ENCODE measurements at regions not wholly inside any gene's neighbourhood (a gene's known extent, or its start where the extent isn't known, plus 50 kb on each side); places are given as distances from the start of the nearest gene placed in this dataset.

DNA sequence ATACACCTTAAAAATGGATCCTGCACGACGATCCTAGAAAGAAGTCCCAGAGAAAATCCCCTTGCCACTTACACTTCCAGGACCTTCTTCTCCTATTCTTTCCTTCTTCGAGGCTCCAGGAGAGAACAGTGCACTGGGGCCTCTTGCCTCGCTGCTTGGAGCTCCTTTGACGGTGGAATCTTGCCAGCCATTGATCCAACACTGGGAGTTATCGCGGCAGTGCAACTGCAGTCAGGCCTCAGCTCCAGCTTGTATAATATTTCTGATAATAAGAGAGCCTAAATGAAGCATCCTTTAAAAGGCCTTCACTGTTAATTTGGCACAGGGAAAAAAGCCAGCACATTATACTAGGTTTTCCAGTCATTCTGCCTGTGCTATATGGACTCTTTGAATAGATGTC is 216.9 kb upstream of the PARD3B start:
- DNase-seq (ENCODE audit: low read depth) = no peak

DNA sequence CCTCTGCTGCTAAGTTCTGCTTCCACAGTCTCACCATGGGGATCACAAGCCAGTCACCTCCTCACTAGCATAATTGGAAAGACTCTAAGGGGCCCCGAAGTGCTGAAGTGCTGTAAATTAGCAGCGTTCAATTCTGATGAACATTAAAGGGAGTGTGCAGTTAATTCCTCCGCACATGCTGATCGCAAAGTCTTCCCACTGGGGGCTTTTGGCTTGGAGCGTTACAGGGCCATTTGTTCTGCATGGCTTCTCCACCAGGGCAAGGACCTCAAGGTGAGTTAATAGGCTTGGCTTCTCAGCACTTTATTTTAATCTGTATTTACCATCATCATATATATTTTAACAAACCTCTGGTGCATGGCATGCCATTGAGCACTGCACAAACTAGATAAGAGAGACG is 216.3 kb upstream of the PARD3B start:
- no peak for DNase-seq (ENCODE audit: low read depth)

DNA sequence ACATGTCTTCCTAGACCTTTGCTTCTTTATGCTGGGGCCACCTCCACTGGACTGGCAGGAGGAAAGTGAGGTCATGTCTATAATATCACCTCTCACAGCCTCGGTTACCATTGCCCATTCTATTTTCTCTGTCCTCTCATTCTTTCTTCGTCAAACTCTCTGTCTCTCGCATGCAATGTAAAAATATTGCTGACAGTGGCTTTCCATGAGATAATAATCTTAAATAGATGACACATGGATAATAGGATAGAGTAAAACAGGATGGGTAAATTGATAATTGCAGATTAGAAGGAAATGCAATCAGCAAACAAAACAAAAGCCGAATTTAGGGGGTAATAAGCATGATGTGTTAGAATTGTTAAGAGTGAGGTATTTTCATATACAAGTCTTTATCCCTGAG is 215.7 kb upstream of the PARD3B start:
- DNase-seq (ENCODE audit: low read depth) = no peak

DNA sequence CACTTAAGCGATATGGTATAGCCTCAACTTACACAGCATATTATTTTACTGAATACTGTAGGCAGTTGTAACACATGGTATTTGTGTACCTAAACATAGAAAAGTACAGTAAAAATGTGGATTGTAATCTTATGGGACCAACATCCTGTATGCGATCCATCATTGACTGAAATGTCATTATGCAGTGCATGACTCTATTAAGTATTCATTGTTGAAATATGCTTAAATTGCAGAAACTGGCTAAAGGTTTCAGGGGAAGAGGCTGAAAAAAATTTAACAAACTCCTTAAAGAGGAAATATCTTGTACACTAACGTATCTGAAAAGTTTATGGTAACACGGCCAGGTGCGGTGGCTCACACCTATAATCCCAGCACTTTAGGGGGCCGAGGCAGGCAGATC is 214.1 kb upstream of the PARD3B start:
- DNase-seq (ENCODE audit: low read depth) = no peak

DNA sequence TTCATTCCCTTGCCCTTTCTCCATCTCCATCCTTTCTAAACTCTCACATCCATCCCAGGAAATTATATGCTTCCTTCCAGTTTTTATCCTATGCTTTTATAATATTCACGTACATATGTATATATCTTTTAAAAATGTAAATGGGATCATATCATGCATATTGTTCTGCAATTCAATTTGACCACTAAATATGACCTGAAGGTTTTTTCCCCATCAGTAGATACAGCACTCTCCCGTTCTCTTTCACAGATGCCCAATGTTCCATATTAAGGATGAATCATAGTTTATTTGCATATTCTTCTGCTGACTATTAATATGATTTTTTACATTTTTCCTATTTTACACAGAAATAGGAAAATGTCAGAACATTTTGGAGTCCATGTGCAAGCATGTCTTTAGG is 213.3 kb upstream of the PARD3B start:
- DNase-seq (ENCODE audit: low read depth) = no peak

DNA sequence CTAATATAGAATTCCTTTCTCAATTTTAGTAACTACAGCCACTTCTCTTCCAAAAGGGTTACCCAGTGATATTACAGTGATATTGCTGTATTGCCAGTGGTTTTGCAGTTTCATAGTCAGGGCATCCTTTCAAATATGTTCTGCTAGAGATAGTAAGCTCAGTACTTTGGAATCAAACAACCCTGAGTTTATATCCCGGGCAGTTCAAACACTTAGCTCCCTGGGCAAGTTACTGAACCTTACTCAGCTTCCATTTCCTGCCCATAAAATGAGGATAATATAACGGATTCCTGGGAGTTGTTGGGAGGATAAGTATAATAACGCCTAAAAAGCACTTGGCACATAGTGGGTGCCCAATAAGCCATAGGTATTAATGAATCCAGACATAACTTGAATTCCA is 212.6 kb upstream of the PARD3B start:
- DNase-seq (ENCODE audit: low read depth) = no peak

DNA sequence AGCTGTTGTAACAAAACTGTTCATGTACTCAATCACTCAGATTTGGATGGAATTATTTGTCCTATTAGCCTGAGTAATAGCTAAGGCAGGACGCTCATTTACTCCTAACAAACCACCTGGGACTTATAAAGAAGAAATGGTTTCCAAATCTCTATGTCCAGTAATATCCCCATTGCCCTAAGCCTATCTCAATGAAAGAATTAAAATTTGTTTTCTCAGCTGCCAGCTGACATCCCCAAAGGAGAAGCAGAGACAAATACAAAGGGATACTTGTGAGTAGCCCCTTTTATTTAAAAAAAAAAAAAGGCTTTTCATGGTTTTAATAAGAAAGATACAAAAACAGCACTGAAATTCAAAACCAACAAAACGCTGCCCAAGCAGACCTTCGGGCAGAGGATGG is 211.4 kb upstream of the PARD3B start:
- no peak for DNase-seq (ENCODE audit: low read depth)

DNA sequence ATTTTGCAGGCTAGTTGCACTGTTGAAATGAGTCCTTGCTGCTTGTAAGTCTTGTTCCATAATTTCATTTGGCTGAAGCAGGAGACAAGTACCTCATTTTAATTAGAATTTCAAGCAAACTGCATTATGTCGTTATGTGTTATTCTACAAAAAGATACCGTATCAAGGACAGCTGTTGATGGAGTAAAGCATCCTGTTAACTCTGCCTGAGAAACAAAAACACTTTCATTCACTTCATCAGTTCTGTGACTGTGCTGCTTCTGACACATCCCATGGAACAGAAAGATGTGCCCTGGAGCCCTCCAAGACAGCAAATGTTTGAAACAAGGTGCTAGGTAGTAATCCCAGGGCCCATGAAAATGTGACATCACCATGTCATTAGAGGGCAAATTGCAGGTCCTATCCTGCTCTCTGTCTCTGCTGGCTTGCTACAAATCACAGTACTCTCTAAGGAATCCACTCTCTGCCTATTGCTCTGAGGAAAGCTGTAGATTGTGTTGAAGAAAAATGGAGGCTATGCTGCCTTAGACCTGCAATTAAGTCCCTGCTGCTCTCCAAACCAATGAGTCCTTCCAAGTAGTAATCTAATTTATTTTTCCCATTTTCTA is 209.7 kb upstream of the PARD3B start:
- DNase-seq (ENCODE audit: low read depth) = no peak

DNA sequence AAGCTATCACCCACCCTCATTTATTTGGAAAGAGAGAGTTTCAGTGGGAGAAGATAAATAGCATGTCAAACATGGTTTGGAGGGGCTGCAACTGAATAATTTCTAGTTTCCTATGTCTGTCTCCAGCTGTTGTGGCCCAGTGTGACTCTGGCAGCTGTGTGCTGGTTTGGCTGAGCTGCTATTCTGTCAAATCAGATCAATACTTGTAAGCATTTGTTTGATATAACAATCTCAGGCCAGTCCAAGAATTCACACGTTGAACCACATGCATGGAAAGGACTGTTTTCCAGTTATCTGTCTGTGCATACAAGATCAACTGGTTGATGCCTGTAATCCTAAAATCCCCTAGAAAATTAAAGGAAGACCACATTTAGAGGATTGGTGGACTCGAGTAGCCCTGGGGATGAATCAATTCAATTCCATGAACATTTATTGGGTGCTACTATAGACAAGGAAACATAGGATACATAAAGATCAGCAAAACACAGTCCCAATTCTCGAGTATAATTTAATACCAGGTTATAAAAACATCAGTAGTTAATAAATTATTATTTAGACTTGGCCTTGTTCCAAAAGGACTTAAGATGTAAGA is 209.0 kb upstream of the PARD3B start:
- no peak for DNase-seq (ENCODE audit: low read depth)

DNA sequence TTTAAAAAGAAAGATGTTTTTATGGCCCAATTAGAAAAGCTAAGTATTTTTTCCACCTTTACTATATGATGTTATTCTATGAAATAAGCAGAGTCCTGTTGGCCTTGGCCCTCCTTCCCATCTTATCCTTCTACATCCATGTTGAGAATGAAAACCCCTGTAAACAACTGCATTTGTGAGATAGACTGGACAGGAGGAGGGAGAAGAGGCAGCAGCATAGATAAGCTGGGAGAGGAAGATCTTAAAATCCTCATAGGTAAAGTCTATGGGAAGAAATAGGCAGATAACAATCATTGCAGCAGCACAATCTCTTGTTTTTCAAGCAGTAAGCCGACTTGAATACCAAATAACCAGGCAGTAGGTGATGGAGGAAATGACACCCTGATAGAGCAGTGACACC is 207.6 kb upstream of the PARD3B start:
- no peak for DNase-seq (ENCODE audit: low read depth)

DNA sequence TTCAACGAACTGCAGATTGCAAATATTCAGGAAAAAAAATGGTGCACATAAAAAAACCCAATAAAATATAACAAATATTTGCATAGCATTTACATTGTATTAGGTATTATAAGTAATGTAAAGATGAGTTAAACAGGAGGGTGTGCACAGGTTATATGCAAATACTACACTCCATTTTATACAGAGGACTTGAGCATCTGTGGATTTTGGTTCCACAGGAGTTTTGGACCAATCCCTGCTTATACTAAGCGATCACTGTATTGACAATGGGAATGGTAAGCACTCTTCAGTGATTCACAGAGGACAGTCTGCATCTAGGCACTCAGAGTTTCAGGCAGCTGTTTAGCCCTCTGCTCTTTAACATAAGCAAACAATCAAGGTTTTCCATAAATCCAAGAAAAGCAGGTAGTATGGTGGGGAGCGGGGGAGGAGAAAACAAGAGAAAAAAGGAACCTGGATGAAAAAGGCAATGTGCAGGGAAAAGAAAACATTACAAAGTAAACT is 206.0 kb upstream of the PARD3B start:
- no peak for DNase-seq (ENCODE audit: low read depth)

DNA sequence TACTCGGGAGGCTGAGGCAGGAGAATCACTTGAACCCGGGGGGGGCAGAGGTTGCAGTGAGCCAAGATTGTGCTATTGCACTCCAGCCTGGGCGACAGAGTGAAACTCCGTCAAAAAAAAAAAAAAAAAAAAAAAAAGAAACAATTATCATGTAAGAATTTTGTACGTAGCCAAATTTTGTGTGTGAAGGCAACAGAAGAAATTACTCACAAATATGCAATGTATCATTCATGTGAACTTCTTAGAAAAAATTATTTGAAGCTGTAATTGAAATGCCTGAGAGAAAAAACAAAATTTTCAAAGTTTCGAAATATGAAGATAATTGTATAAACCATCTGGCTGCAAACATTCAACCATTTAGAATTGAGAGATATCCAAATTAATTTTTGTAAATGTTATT is 204.8 kb upstream of the PARD3B start:
- DNase-seq (ENCODE audit: low read depth) = no peak

DNA sequence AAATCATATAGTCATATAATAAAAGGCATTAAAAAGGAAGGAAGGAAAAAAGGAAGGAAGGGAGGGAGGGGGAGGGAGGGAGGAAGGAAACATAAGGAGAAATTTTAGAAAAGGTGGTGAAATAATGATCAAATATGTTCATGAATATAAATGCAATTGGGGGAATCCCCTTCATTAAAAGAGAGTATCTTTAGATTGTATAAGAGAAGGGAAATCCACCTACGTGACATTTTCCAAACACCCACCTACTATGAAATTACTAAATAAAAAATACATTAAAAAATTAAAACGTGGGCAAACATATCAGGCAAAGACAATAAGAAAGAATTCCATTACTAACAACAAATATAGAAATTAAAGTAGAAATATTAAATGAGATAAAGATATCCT is 203.4 kb upstream of the PARD3B start:
- DNase-seq (ENCODE audit: low read depth) = no peak

DNA sequence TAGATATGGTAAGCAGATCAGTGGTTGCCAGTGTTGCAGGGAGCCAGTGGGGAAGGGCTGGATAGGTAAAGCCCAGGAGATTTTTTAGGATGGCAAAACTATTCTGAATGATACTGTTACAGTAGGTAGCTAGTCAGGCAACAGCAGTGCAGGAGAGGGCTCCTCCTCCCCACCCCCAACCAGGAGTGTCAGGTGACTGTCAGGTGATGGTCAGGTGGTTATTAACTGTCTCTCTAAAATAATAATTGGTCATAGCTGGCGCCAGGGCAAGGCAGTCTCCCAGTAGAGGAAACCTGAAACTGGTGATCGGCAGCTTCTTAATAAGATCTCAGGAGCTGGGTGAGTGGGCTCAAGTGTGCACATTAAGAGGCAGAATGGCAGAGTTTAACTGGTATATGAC is 201.6 kb upstream of the PARD3B start:
- no peak for DNase-seq (ENCODE audit: low read depth)

DNA sequence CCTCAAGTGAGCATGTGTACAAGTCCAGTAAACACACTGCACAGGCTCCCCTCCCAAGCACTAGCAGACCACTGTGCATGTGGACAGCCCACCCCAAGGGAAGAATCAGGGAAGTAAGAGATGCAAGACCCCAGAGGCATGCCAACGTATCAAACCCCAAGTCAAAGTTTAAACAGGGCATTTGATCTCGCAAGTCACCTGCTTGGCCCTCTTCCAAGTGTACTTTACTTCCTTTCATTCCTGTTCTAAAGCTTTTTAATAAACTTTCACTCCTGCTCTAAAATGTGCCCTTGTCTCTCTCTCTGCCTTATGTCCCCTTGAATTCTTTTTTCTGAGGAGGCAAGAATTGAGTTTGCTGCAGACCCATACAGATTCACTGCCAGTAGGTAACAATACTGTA is 201.2 kb upstream of the PARD3B start:
- DNase-seq (ENCODE audit: low read depth) = no peak

DNA sequence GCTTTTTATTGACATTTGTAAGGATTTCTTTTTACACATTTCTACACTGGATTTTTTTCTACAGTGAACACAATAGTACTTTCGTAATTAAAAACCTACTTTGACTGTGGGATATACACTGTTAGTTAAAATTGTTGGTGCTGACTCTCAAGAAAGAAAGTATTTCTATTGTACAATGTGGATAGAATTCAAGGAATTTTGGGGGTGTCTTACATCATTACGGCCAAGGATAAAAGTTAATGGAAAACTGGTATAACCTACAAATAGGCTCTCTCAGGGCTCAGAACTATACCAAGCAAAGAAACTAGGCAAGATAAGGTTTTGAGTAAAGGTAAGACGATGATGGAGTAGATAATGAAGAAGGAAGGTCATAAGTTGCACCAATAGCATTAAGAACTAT is 198.4 kb upstream of the PARD3B start:
- DNase-seq (ENCODE audit: low read depth) = no peak

DNA sequence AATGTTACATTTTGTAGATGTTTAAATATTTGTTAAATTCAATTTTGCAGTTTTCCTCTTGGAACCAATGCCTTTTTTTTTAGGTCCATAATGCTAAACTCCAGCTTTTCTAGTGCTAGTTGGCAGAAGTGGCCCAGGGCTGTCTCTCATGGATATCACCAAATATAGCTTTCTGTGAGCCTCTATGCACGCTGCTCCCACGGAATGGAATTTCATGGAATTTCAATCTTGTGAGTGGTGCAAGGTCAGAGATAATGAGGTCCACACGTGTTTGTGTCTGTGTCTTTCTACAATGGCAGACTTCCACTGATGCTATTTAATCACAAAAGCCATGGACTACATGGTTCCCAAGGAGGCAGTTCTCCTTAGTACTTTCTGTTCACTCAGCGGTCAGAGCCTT is 191.5 kb upstream of the PARD3B start:
- DNase-seq (ENCODE audit: low read depth) = no peak

DNA sequence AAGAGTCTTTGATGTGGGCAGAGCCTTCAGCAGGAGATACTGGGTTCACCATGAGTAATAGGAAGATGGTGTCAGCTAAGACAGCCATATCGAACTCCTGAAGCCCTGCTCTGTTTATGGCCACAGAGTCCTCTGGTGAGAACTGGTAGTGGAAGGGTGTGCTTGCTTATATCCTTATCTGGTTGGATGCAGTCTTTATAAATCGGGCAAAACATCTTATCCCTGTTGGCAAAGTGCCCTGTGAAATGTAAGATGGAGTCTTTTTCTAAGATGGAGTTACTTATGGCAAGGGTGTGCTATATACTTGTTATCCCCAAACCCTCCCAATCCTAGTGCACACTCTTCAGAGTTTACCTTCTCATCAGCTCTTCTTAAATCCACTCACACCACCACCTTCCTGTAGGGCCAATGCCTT is 190.8 kb upstream of the PARD3B start:
- no peak for DNase-seq (ENCODE audit: low read depth)

DNA sequence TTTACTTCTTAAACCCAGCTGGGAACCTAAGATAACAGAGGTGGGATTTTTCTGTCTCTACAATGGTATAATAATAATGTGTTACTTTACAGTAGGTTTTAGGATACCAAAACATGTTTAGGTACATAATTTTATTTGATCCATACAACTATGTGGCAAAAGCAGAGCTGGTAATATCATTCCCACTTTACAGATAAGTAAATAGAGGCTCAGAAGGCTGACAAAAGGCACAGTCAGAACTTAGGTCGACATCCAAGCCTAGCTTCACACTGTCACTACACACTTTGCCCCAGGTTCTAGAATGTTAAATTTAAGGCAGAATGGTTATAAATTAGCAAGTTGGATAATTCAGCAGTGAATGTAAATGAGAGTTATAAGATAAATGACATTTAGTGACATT is 189.6 kb upstream of the PARD3B start:
- no peak for DNase-seq (ENCODE audit: low read depth)

DNA sequence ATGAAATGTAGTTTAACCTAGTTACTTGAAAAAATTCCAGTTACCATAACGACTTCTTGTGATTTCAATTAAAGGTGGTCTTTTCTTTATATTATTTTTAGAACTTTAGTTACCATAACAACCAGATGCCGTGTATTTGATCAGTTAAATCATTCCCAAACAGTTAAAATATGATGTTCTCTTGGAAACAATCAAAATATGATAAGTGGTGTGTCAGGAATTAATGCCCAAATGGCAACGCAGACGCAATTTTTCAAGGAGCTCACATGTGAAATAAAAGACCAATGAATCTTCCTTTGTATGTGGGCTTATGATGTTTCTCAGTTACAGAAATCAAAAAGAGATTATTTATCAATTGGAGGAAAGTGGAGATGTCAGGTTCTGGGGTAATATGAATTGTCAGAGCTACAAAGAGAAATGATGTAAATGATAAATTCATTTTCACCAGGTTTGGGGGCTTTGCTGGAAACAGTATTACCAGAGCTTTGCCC is 189.1 kb upstream of the PARD3B start:
- no peak for DNase-seq (ENCODE audit: low read depth)

DNA sequence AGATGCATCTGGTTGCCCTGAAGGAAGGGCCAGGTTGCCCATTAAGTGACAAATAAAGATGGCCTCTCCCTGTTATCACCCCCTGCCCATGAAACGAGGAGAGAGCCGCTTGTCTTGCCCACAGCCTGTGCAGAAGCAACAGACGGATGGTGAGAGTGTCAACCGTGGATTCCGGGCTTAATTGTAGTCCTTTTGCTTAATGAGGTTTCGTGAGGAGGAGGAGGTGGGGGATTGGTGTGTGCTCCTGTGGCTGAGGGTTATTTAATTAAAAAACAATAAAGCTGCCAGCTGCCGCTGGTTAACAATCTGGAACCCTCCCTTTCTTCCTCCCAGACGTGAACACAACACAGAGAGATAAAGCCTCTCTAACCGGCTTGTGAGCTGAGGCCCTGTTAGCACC is 188.0 kb upstream of the PARD3B start:
- no peak for DNase-seq (ENCODE audit: low read depth)

DNA sequence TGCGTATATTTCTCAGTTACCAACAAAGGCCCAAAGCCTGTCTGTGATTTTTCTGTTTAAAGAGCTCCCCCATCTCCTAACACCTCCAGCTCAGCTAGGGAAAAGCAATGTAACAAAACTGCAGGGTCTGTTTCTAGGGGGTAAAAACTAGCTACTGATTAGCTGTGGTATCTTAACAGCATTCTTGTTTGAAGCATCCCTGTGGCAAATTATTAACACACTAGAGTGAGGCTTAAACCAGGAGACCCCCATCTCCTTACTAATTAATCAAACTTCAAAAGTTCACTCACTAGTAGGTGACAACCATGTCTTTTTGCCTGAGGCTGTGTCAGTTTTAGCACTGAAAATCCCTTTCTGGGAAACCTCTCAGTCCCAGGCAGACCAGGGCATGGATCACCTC is 186.2 kb upstream of the PARD3B start:
- no peak for DNase-seq (ENCODE audit: low read depth)

DNA sequence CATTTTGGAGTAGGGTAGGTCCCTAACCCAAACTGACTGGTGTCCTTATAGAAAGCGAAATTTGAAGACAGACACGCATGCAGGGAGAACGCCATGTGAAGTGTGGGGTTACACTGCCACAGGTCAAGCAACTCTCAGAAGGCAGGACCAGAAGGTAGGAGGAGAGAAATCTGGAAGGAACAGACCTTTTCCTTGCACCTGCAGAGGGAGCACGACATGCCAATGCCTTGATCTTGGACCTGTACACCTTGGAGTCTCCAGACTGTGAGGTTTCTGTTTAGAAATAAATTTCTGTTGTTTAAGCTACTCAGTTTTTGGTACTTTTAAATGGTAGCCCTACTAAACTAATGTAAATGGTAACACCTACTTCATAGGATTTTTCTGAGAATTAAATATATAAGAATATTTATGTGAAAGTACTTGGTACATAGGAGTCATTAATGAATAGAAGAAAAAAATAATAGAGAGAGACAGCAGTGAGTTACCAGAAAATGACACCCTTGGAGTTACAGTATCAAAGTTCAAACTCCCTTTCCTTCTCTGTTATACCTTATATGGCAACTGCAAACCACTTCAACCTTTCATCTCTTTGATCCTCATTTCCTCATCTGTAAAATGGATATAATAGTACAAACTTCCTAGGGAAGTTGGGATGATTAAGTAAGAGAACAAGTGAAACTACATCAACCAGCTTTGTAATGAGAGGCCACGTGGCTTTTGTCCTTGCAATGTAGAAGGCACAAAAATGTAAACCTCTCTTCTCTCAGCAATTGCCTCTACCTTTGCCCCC is 184.9 kb upstream of the PARD3B start:
- no peak for DNase-seq (ENCODE audit: low read depth)
